Uterus (tissue), 3 donors: ENCODE measurements at regions not wholly inside any gene's neighbourhood (a gene's known extent, or its start where the extent isn't known, plus 50 kb on each side); places are given as distances from the start of the nearest gene placed in this dataset.

Experiments used
- DNase-seq, 2 donors: peaks; one replicate each; pipeline ENCODE4 v3.0.0-alpha.2; 2019 to 2020
- H3K27ac ChIP-seq, 2 donors: fragments of 200-600 bp; sonication (generic); 1 replicate in 1 of 2; 2 replicates in 1 of 2; pipeline ENCODE4 v1.5.1; 2016 to 2018
- H3K27me3 ChIP-seq, 2 donors: fragments of 200-600 bp; sonication (generic); one replicate each; pipeline ENCODE4 v1.5.1; 2018 to 2019; ENCODE audit warnings: control low read depth in 1 of 2
- H3K36me3 ChIP-seq, 2 donors: fragments of 200-600 bp; sonication (generic); one replicate each; pipeline ENCODE4 v1.5.1; 2019; ENCODE audit warnings: control low read depth in 1 of 2
- H3K4me1 ChIP-seq, 2 donors: fragments of 200-600 bp; sonication (generic); one replicate each; pipeline ENCODE4 v1.5.1; 2018 to 2019; ENCODE audit warnings: control low read depth in 1 of 2
- H3K4me3 ChIP-seq, 2 donors: fragments of 200-600 bp; sonication (generic); 1 replicate in 1 of 2; 2 replicates in 1 of 2; pipeline ENCODE4 v1.5.1; 2018 to 2019; ENCODE audit warnings: mild to moderate bottlenecking in 1 of 2
- H3K9me3 ChIP-seq, 2 donors: fragments of 200-600 bp; sonication (generic); one replicate each; pipeline ENCODE4 v1.5.1; 2019; ENCODE audit warnings: control low read depth in 1 of 2
- POLR2A ChIP-seq, 2 donors: fragments of 450-650 bp; IDR thresholded peaks; one replicate each; pipeline ENCODE4 v1.6.1; 2016; ENCODE audit warnings: antibody characterized with exemption in 2 of 2, mild to moderate bottlenecking in 1 of 2, moderate library complexity in 1 of 2
- intact Hi-C: fragments of 100-400 bp; cut with DNase I; formaldehyde crosslinking; loops from one replicate; pipeline ENCODE4 v1.15.1; 2023; ENCODE audit warnings: low total_unique reads
- TF ChIP-seq, protein P1 (sequence below), 4 experiments: fragments of 200-600 bp in 2 of 4; fragments of 450-650 bp in 2 of 4; sonication (generic) in 2 of 4; IDR thresholded peaks; one replicate each; pipeline ENCODE4 v1.5.1; 2016 to 2019; ENCODE audit warnings: antibody characterized with exemption in 4 of 4, mild to moderate bottlenecking in 2 of 4, moderate library complexity in 1 of 4
- donor health status: DM: yes; HTN: yes; CAD: no.

DNA sequence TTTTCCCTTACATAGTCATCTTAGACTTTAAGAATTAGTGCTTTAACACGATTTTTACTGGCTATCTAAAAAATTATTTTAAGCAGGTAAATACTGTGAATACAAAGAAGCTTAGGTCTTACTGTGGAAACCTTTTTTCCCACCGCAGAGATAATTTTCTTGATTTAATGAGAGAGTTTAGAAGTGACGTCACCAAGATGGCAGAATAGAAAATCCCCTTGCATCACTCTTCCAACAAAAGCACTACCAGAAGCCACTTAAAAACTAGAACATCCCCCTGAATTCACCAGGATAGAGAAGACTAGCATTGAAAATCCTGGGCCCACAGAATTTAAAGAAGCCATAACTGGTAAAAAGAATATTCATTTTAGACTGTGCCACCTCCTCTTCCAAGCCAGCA lies 375.4 kb upstream of the PTCHD4 start:
- DNase-seq: no peak
- no peaks in the 10 kb centered on the region for H3K9me3 ChIP-seq
- TF ChIP-seq, protein P1, sequence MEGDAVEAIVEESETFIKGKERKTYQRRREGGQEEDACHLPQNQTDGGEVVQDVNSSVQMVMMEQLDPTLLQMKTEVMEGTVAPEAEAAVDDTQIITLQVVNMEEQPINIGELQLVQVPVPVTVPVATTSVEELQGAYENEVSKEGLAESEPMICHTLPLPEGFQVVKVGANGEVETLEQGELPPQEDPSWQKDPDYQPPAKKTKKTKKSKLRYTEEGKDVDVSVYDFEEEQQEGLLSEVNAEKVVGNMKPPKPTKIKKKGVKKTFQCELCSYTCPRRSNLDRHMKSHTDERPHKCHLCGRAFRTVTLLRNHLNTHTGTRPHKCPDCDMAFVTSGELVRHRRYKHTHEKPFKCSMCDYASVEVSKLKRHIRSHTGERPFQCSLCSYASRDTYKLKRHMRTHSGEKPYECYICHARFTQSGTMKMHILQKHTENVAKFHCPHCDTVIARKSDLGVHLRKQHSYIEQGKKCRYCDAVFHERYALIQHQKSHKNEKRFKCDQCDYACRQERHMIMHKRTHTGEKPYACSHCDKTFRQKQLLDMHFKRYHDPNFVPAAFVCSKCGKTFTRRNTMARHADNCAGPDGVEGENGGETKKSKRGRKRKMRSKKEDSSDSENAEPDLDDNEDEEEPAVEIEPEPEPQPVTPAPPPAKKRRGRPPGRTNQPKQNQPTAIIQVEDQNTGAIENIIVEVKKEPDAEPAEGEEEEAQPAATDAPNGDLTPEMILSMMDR (IDR thresholded peaks at IDR 0.05): no peak
- no peak for TF ChIP-seq POLR2A (IDR thresholded peaks at IDR 0.05)
- no peaks in the 10 kb centered on the region for H3K27me3 ChIP-seq
- no peak overlapping the region for H3K27ac ChIP-seq
- intact Hi-C loops: no loop called here
- no peaks in the 10 kb centered on the region for H3K4me1 ChIP-seq
- H3K36me3 ChIP-seq: no peaks in the 10 kb centered on the region
- no peak overlapping the region for H3K4me3 ChIP-seq

DNA sequence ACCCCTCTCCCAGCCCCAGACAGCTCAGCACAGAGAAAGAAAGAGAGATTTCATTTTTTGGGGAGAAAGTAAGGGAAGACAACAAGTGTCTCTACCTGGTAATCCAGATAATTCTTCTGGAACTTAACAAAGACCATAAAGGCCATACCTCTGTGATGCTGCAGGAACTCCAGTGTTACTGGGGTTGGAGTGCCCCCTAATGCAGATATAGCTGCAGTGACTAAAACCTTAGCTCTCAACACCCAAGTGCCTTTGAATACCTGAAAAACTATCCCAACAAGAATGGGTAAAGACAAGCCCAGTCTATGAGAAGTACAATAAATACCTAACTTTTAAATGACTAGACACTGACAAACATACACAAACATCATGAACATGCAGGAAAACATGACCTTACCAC lies 365.3 kb upstream of the PTCHD4 start:
- no peak for DNase-seq
- intact Hi-C loops: no loop called here
- H3K9me3 ChIP-seq: no peaks in the 10 kb centered on the region
- H3K4me3 ChIP-seq: no peak overlapping the region
- no peak for TF ChIP-seq POLR2A (IDR thresholded peaks at IDR 0.05)
- TF ChIP-seq, protein P1 (IDR thresholded peaks at IDR 0.05): no peak
- H3K4me1 ChIP-seq: no peaks in the 10 kb centered on the region
- H3K36me3 ChIP-seq: no peaks in the 10 kb centered on the region
- H3K27me3 ChIP-seq: no peaks in the 10 kb centered on the region
- H3K27ac ChIP-seq: no peak overlapping the region

DNA sequence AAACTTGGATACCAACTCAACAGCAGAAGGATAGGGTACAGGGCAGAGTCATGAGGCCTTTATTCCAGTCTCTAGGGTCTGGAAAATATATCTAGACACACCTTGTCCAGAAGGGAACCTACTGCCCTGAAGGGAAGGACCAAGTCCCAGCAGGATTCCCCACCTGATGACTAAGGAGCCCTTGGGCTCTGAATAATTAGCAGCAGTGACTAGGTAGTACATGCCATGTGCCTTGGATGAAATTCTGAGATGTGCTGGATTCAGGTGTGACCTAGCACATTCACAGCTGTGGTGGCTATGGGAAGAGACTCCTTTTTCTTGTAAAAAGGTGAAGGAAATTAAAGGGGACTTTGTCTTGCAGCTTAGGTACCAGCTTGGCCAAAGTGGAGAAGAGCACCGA lies 364.3 kb upstream of the PTCHD4 start:
- no peak for DNase-seq
- TF ChIP-seq, protein P1 (IDR thresholded peaks at IDR 0.05): no peak
- no peak for TF ChIP-seq POLR2A (IDR thresholded peaks at IDR 0.05)
- Histone ChIP-seq H3K4me3 (no peak overlapping the region), H3K9me3 (no peaks in the 10 kb centered on the region), H3K4me1 (no peaks in the 10 kb centered on the region), H3K36me3 (no peaks in the 10 kb centered on the region), H3K27ac (no peak overlapping the region), H3K27me3 (no peaks in the 10 kb centered on the region)
- intact Hi-C loops: no loop called here

DNA sequence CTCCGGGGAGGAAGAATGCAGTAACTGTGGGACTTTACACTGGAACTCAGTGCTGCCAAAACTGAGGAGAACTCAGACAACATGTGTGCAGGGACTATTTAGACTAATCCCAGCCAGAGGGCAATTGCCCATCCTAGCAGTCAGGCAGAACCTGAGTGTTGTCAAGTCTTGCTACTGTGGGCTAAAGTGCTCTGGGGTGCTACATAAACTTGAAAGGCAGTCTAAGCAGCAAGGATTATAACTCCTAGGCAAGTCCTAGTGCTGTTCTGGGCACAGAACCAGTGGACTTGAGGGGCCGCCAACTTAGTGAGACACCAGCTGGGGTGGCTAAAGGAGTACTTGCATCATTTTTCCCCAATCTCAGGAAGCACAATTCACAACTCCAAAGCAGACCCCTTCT lies 363.8 kb upstream of the PTCHD4 start:
- Histone ChIP-seq H3K9me3 (no peaks in the 10 kb centered on the region), H3K36me3 (no peaks in the 10 kb centered on the region), H3K4me3 (no peak overlapping the region), H3K27me3 (no peaks in the 10 kb centered on the region), H3K27ac (no peak overlapping the region), H3K4me1 (no peaks in the 10 kb centered on the region)
- TF ChIP-seq, protein P1 (IDR thresholded peaks at IDR 0.05): no peak
- TF ChIP-seq POLR2A (IDR thresholded peaks at IDR 0.05): no peak
- intact Hi-C loops: no loop called here
- no peak for DNase-seq

DNA sequence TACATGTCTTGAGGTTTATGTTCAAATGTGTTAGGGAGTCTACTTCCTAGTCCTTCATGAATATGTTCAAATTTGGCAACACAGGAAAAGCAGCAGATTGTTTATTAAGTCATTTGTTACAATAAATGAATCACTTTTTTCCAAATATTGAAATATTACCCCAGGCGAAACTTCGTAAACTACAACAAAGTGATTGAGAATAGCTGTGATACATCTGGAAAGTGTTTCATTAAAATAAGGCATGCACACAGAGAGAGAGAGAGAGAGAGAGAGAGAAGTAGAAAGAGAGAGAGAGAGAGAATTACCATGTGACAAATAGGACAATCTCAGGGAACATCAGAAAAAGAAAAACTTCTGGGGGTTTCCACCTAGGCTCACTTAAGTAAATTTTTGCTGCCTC lies 363.1 kb upstream of the PTCHD4 start:
- intact Hi-C loops: no loop called here
- Histone ChIP-seq H3K9me3 (no peaks in the 10 kb centered on the region), H3K4me3 (no peak overlapping the region), H3K4me1 (no peaks in the 10 kb centered on the region), H3K27ac (no peak overlapping the region), H3K36me3 (no peaks in the 10 kb centered on the region), H3K27me3 (no peaks in the 10 kb centered on the region)
- no peak for TF ChIP-seq POLR2A (IDR thresholded peaks at IDR 0.05)
- TF ChIP-seq, protein P1 (IDR thresholded peaks at IDR 0.05): no peak
- no peak for DNase-seq
